Right lobe of liver (tissue), 4 donors: ENCODE measurements at regions not wholly inside any gene's neighbourhood (a gene's known extent, or its start where the extent isn't known, plus 50 kb on each side); places are given as distances from the start of the nearest gene placed in this dataset.

Source experiments
- POLR2A ChIP-seq: fragments of 450-650 bp; IDR thresholded peaks from one replicate; pipeline ENCODE4 v1.6.1; 2017; ENCODE audit warnings: antibody characterized with exemption, mild to moderate bottlenecking
- TF ChIP-seq, protein P1 (sequence below), 4 donors: fragments of 200-600 bp in 3 of 4; fragments of 450-650 bp in 1 of 4; IDR thresholded peaks; one replicate each; pipeline versions ENCODE4 v1.5.1 to v1.8.0; 2016 to 2022; ENCODE audit warnings: antibody characterized with exemption in 4 of 4, mild to moderate bottlenecking in 2 of 4
- donor health status: DM: no; HTN: no; CAD: no.
- donor health status: DM: no; HTN: no; CAD: no.
- donor health status: DM: no; HTN: yes; CAD: no.

DNA sequence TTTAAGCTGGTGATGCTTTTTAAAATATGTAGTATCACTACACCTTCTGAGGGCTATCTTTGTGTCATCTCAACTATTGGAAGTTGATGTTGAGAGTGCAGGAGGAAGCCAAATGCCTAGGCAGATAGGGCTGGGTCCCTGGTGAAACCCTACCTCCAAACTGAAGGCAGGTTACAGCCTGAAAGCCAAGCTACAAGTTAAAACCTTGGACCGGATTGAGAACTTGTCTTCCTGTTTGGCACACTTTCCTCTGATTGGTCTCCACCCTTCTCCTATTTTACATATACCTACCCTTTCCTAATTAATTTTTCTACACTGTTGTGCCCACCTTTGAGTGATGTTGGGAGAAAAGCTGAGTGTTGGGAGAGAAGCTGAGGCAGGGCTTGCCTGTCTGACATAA lies 287.8 kb upstream of the CNTN5 start:
- TF ChIP-seq, protein P1, sequence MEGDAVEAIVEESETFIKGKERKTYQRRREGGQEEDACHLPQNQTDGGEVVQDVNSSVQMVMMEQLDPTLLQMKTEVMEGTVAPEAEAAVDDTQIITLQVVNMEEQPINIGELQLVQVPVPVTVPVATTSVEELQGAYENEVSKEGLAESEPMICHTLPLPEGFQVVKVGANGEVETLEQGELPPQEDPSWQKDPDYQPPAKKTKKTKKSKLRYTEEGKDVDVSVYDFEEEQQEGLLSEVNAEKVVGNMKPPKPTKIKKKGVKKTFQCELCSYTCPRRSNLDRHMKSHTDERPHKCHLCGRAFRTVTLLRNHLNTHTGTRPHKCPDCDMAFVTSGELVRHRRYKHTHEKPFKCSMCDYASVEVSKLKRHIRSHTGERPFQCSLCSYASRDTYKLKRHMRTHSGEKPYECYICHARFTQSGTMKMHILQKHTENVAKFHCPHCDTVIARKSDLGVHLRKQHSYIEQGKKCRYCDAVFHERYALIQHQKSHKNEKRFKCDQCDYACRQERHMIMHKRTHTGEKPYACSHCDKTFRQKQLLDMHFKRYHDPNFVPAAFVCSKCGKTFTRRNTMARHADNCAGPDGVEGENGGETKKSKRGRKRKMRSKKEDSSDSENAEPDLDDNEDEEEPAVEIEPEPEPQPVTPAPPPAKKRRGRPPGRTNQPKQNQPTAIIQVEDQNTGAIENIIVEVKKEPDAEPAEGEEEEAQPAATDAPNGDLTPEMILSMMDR (IDR thresholded peaks at IDR 0.05): no peak
- TF ChIP-seq POLR2A: no peak
